Ishikawa (cell line): ENCODE measurements at regions not wholly inside any gene's neighbourhood (a gene's known extent, or its start where the extent isn't known, plus 50 kb on each side); places are given as distances from the start of the nearest gene placed in this dataset.

ENCODE experiments used
- CEBPB ChIP-seq: IDR thresholded peaks from 2 replicates; pipeline ENCODE4 v1.6.1; 2012
- CREB1 ChIP-seq: IDR thresholded peaks from 2 replicates; pipeline ENCODE4 v1.6.1; 2012; ENCODE audit warnings: low read depth
- EGR1 ChIP-seq: IDR thresholded peaks from 2 replicates; pipeline ENCODE4 v1.6.1; 2012
- EP300 ChIP-seq: IDR thresholded peaks from 2 replicates; pipeline ENCODE4 v1.6.1; 2012; ENCODE audit warnings: borderline replicate concordance
- FOXM1 ChIP-seq: IDR thresholded peaks from 2 replicates; pipeline ENCODE4 v1.6.1; 2012; ENCODE audit warnings: low read depth, borderline replicate concordance
- MAX ChIP-seq: IDR thresholded peaks from 2 replicates; pipeline ENCODE4 v1.6.1; 2012
- NFIC ChIP-seq: IDR thresholded peaks from 2 replicates; pipeline ENCODE4 v1.6.1; 2012
- RAD21 ChIP-seq: IDR thresholded peaks from 2 replicates; pipeline ENCODE4 v1.6.1; 2012; ENCODE audit warnings: low read depth
- REST ChIP-seq: IDR thresholded peaks from 2 replicates; pipeline ENCODE4 v1.6.1; 2012; ENCODE audit warnings: low read depth, mild to moderate bottlenecking
- TAF1 ChIP-seq: IDR thresholded peaks from 2 replicates; pipeline ENCODE4 v1.6.1; 2012; ENCODE audit warnings: low read depth, mild to moderate bottlenecking
- TCF12 ChIP-seq: IDR thresholded peaks from 2 replicates; pipeline ENCODE4 v1.6.1; 2012; ENCODE audit warnings: low read depth
- TEAD4 ChIP-seq: IDR thresholded peaks from 2 replicates; pipeline ENCODE4 v1.6.1; 2012
- USF1 ChIP-seq: IDR thresholded peaks from 2 replicates; pipeline ENCODE4 v1.6.1; 2012
- YY1 ChIP-seq: IDR thresholded peaks from 2 replicates; pipeline ENCODE4 v1.6.1; 2012; ENCODE audit warnings: low read depth
- ZBTB7A ChIP-seq: IDR thresholded peaks from 2 replicates; pipeline ENCODE4 v1.6.1; 2012; ENCODE audit warnings: low read depth

GRCh38 chr22:25369041-25369440 lies 149.6 kb downstream of the CRYBB2 start:
- TF ChIP-seq RAD21 (no peak), CREB1 (no peak), ZBTB7A (no peak), NFIC (no peak), EP300 (no peak), MAX (no peak), USF1 (no peak), TAF1 (no peak), REST (no peak), FOXM1 (no peak), YY1 (no peak), TEAD4 (no peak), CEBPB (no peak), TCF12 (no peak), EGR1 (no peak)

- TF ChIP-seq YY1, result no peak
- TF ChIP-seq TCF12, result no peak
- TF ChIP-seq MAX, result no peak
- TF ChIP-seq TEAD4, result no peak
- TF ChIP-seq ZBTB7A, result no peak
- TF ChIP-seq CREB1, result no peak
- no peak for TF ChIP-seq CEBPB
- no peak for TF ChIP-seq REST
- no peak for TF ChIP-seq EP300
- no peak for TF ChIP-seq USF1
- no peak for TF ChIP-seq FOXM1
- TF ChIP-seq NFIC, result no peak
- no peak for TF ChIP-seq RAD21
- TF ChIP-seq EGR1, result no peak
These were observed 150.9 kb downstream of the CRYBB2 start for GRCh38 chr22:25370322-25370721.

- no peak for TF ChIP-seq MAX
- no peak for TF ChIP-seq TEAD4
- no peak for TF ChIP-seq EP300
- no peak for TF ChIP-seq CREB1
- TF ChIP-seq RAD21, result no peak
- no peak for TF ChIP-seq YY1
These were observed 152.7 kb downstream of the CRYBB2 start for GRCh38 chr22:25372000-25372595.

- TF ChIP-seq CREB1 (no peak), YY1 (no peak), FOXM1 (no peak), EGR1 (no peak)
These were observed 154.5 kb downstream of the CRYBB2 start for GRCh38 chr22:25373961-25374360.

GRCh38 chr22:25374869-25375268 lies 155.4 kb downstream of the CRYBB2 start:
- TF ChIP-seq CEBPB, result no peak

- peak; percentile 8; the same call in 1 of the 2 replicates for TF ChIP-seq RAD21
- no peak for TF ChIP-seq TCF12
These were observed 156.2 kb downstream of the CRYBB2 start for GRCh38 chr22:25375683-25376082.

GRCh38 chr22:25377699-25378098 lies 158.3 kb downstream of the CRYBB2 start:
- TF ChIP-seq EGR1, result no peak
- TF ChIP-seq ZBTB7A, result no peak
- no peak for TF ChIP-seq TEAD4
- TF ChIP-seq USF1, result no peak
